Ascending aorta (tissue), 2 donors: ENCODE measurements at regions not wholly inside any gene's neighbourhood (a gene's known extent, or its start where the extent isn't known, plus 50 kb on each side); places are given as distances from the start of the nearest gene placed in this dataset.

ENCODE experiments used
- DNase-seq, 2 donors: peaks; one replicate each; pipeline ENCODE4 v3.0.0-alpha.2; 2019; ENCODE audit warnings: low spot score in 2 of 2
- H3K27ac ChIP-seq, 2 donors: fragments of 200-600 bp; sonication (generic); one replicate each; pipeline ENCODE4 v1.5.1; 2016 to 2017; ENCODE audit warnings: mild to moderate bottlenecking in 1 of 2
- H3K27me3 ChIP-seq: fragments of 200-600 bp; sonication (generic); one replicate; pipeline ENCODE4 v1.5.1; 2017
- H3K36me3 ChIP-seq, 2 donors: fragments of 200-600 bp; sonication (generic); one replicate each; pipeline ENCODE4 v1.5.1; 2016
- H3K4me1 ChIP-seq, 2 donors: fragments of 200-600 bp; sonication (generic); one replicate each; pipeline ENCODE4 v1.5.1; 2016 to 2017; ENCODE audit warnings: mild to moderate bottlenecking in 1 of 2
- H3K4me3 ChIP-seq, 2 donors: fragments of 200-600 bp; sonication (generic); one replicate each; pipeline ENCODE4 v1.5.1; 2016 to 2017; ENCODE audit warnings: mild to moderate bottlenecking in 1 of 2
- H3K9me3 ChIP-seq, 2 donors: fragments of 200-600 bp; sonication (generic); one replicate each; pipeline ENCODE4 v1.5.1; 2016
- intact Hi-C: fragments of 100-400 bp; cut with DNase I; formaldehyde crosslinking; loops from one replicate; pipeline ENCODE4 v1.15.1; 2023
- TF ChIP-seq, protein P1 (sequence below), 3 experiments: fragments of 200-600 bp in 2 of 3; fragments of 450-650 bp in 1 of 3; sonication (generic) in 2 of 3; IDR thresholded peaks; one replicate each; pipeline ENCODE4 v1.5.1; 2016 to 2019; ENCODE audit warnings: antibody characterized with exemption in 3 of 3, mild to moderate bottlenecking in 1 of 3, moderate library complexity in 1 of 3

DNA sequence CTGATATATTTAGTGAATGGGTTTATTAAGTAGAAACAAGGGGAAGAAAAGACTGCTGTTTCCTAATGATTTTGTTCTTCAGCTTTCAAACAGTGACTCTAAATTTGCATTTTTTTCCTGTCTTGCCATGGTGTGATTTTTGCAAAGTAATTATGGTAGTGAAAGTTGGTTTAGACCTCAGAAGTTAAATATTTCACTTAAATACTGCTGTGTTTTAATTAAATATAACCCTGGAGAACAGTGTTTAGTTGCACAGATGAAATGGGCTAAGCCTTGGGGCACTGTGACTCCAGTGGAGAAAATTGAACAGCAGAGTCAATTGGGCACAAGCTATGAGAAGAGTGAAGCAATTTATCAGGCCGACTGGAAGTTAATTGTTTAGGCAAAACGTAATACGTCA is 111.1 kb upstream of the MCHR2 start:
- no peak overlapping the region for H3K27ac ChIP-seq
- H3K4me1 ChIP-seq: no peaks in the 10 kb centered on the region
- TF ChIP-seq, protein P1, sequence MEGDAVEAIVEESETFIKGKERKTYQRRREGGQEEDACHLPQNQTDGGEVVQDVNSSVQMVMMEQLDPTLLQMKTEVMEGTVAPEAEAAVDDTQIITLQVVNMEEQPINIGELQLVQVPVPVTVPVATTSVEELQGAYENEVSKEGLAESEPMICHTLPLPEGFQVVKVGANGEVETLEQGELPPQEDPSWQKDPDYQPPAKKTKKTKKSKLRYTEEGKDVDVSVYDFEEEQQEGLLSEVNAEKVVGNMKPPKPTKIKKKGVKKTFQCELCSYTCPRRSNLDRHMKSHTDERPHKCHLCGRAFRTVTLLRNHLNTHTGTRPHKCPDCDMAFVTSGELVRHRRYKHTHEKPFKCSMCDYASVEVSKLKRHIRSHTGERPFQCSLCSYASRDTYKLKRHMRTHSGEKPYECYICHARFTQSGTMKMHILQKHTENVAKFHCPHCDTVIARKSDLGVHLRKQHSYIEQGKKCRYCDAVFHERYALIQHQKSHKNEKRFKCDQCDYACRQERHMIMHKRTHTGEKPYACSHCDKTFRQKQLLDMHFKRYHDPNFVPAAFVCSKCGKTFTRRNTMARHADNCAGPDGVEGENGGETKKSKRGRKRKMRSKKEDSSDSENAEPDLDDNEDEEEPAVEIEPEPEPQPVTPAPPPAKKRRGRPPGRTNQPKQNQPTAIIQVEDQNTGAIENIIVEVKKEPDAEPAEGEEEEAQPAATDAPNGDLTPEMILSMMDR (IDR thresholded peaks at IDR 0.05): no peak
- intact Hi-C loops: loop anchor here (10.0 kb wide), 1 partner anchor 240 kb away; no protein-coding TSS in a partner anchor
- H3K36me3 ChIP-seq: no peaks in the 10 kb centered on the region
- DNase-seq: no peak
- H3K9me3 ChIP-seq: no peaks in the 10 kb centered on the region
- H3K4me3 ChIP-seq: no peak overlapping the region
- no peaks in the 10 kb centered on the region for H3K27me3 ChIP-seq

DNA sequence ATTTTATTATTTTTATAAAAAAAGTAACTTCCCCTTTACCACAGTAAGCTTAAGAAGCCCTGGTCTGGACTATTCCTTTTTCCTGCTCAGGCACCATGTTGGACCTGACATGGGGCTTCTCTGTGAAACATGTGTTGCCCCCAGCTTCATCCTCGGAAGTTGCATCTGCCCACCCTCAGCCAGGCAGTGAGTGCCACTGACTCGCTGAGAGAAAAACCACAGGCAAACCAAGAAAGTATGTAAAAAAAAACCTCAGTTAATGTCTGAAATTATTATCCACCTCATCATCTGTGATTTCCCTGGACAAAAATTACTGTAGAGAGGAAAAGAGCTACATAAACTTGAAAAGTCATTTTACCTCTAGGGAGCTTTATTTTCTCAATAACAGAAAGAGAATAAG is 109.9 kb upstream of the MCHR2 start:
- no peaks in the 10 kb centered on the region for H3K36me3 ChIP-seq
- intact Hi-C loops: loop anchor here (10.0 kb wide), 1 partner anchor 239 kb away; no protein-coding TSS in a partner anchor
- no peaks in the 10 kb centered on the region for H3K27me3 ChIP-seq
- no peaks in the 10 kb centered on the region for H3K4me1 ChIP-seq
- H3K27ac ChIP-seq: no peak overlapping the region
- TF ChIP-seq, protein P1 (IDR thresholded peaks at IDR 0.05): no peak
- H3K9me3 ChIP-seq: no peaks in the 10 kb centered on the region
- DNase-seq: no peak
- no peak overlapping the region for H3K4me3 ChIP-seq

DNA sequence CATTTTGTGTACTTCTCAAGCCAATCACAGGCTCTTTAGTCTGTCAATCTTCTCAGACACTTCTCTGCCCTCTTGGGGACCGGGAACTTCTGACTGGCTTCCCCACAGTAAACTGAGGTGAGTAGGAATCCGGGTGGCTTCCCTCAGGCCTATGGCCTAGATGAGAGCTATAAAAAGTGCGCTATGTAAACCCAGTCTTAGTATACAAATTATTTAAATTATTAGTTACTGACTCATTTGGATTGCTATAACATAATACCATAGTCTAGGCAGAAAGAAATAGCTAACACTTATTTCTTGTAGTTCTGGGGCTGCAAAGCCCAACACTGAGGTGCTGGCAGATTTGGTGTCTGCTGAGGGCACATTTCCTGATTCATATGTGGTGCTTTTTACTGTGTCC is 109.2 kb upstream of the MCHR2 start:
- no peaks in the 10 kb centered on the region for H3K9me3 ChIP-seq
- TF ChIP-seq, protein P1 (IDR thresholded peaks at IDR 0.05): no peak
- no peaks in the 10 kb centered on the region for H3K4me1 ChIP-seq
- H3K36me3 ChIP-seq: no peaks in the 10 kb centered on the region
- intact Hi-C loops: loop anchor here (10.0 kb wide), 1 partner anchor 238 kb away; no protein-coding TSS in a partner anchor
- H3K27ac ChIP-seq: no peak overlapping the region
- DNase-seq: no peak
- H3K4me3 ChIP-seq: no peak overlapping the region
- H3K27me3 ChIP-seq: no peaks in the 10 kb centered on the region

DNA sequence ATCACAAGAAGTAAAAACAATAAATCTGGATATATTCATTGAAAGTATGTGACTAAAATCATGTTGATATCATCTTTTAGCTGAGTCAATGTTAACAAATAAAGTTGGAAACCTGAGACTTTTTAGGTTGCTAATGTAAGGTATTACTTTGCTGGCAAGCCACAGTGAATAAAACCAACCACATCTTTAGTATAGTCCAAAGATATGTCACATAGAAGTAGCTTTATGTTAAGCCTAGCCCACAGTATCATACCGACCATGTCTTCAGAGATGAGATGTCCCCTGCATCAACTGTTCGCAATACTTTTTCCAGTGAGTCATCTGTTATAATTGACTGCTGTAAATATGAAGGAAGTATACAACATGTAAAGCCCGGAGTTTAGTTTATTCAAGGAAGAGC is 107.6 kb upstream of the MCHR2 start:
- Histone ChIP-seq H3K4me1 (no peaks in the 10 kb centered on the region), H3K4me3 (no peak overlapping the region), H3K36me3 (no peaks in the 10 kb centered on the region), H3K27ac (no peak overlapping the region), H3K27me3 (no peaks in the 10 kb centered on the region), H3K9me3 (no peaks in the 10 kb centered on the region)
- no peak for DNase-seq
- intact Hi-C loops: loop anchor here (2.0 to 10.0 kb wide), 2 partner anchors 99 to 237 kb away; no protein-coding TSS in a partner anchor
- TF ChIP-seq, protein P1 (IDR thresholded peaks at IDR 0.05): no peak

DNA sequence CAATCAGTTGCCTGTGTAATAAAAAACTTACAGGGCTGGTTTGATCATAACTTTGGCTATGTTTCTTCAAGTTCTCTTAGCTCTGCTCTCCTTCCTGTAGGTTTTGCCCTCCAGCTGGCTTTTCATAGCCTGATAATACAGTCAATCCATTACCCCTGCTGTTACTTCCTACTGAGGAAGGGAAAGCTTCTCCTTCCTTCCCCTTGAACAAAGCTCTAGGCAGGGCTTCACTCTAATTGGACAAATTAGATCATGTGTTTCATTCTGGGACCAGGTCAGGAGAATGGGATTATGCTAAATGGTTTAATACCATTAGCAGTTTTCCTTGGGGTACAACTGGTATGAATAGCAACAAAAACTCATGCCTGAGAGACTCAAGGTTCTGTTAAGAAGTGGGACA is 106.8 kb upstream of the MCHR2 start:
- intact Hi-C loops: loop anchor here (2.0 to 10.0 kb wide), 2 partner anchors 98 to 236 kb away; no protein-coding TSS in a partner anchor
- no peak for DNase-seq
- Histone ChIP-seq H3K27ac (no peak overlapping the region), H3K27me3 (no peaks in the 10 kb centered on the region), H3K9me3 (no peaks in the 10 kb centered on the region), H3K4me1 (no peaks in the 10 kb centered on the region), H3K36me3 (no peaks in the 10 kb centered on the region), H3K4me3 (no peak overlapping the region)
- TF ChIP-seq, protein P1 (IDR thresholded peaks at IDR 0.05): no peak
